Activated T-helper 9 cell treated with anti-CD3 and anti-CD28 coated beads, Interleukin-2, amount 50 U/mL, for 16 hours (primary cell): ENCODE measurements at regions not wholly inside any gene's neighbourhood (a gene's known extent, or its start where the extent isn't known, plus 50 kb on each side); places are given as distances from the start of the nearest gene placed in this dataset.

ENCODE experiments used
- DNase-seq: peaks from one replicate; pipeline ENCODE4 v3.0.0-alpha.2; 2020; ENCODE audit warnings: low read depth

DNA sequence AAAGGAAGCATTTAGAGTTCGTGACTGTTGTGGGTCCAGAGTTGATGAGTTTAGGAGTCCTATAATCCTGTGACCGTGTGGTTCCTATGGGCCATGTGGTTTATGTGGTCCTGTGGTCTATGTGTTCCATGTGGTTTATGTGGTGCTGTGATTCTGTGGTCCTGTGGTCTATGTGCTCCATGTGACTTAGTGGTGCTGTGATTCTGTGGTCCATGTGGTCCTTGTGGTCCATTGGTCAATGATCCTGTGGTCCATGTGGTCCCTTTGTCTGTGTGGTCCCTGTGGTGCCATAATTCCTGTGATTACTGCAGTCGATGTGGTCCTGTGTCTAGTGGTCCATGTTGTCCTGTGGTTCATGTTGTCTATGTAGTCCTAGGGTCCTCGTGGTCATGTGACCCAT is 167.3 kb downstream of the TMEM18 start:
- DNase-seq = no peak

DNA sequence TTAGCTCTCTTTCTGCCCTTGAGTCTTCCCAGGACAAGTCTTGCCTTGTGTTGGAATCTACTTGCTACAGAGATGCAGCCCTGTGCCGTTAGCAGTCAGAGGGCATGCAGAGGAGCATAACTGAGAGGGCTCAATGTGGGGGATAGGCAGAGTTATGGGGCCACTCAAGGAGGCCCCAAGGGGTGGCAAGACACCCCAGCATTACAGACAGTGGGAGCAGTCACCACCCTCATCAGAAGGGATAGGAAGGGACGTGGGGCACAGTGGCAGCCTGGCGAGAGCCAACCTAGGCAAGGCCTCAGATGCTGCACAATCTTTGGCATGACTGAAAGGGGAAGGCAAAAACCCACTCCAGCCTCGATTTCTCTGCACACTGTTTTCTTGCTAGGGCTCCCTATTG is 169.1 kb downstream of the TMEM18 start:
- no peak for DNase-seq

GRCh38 chr2:506866-507265 is 170.3 kb downstream of the TMEM18 start:
- no peak for DNase-seq

- DNase-seq = no peak
Measured at GRCh38 chr2:506451-506850, 170.8 kb downstream of the TMEM18 start.

- no peak for DNase-seq
Measured at GRCh38 chr2:505941-506340, 171.3 kb downstream of the TMEM18 start.

GRCh38 chr2:503288-503999 is 173.8 kb downstream of the TMEM18 start:
- no peak for DNase-seq

DNA sequence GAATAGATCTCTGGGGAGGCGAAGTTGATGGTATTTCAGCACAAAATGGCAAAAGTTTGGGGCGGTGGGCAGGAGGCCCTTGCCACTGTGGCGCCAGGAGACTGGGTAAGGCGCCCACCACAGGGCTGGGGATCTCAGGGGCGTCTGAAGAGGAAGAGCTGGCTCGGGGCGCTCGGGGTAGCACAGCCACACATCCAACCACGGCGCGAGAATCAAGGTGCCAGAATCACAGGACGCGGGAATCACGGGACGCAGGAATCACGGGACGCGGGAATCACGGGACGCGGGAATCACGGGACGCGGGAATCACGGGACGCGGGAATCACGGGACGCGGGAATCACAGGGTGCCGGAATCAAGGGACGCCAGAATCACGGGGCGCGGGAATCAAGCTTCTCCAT is 174.4 kb downstream of the TMEM18 start:
- DNase-seq = no peak

- no peak for DNase-seq
Measured at GRCh38 chr2:501667-502066, 175.5 kb downstream of the TMEM18 start.

DNA sequence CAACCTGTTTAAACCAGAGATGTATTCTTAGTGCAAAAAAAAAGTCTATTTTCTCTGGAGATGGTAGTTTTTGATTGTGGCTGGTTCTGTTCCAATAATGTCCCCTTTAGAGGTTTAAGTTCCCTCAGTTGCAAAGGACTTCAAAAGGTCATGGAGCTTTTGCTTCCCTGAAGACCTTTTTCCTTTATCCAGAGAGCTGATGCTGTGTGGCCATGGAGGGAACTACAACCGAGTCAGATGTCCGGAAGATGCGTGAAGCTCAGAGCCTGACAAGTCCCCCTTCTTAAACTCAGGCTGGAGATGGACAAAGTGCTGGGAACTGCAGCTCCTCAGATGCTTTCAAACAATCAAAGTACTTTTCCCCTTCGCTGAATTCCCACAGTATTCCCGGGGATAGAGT is 176.1 kb downstream of the TMEM18 start:
- no peak for DNase-seq

GRCh38 chr2:499726-500125 is 177.5 kb downstream of the TMEM18 start:
- no peak for DNase-seq

DNA sequence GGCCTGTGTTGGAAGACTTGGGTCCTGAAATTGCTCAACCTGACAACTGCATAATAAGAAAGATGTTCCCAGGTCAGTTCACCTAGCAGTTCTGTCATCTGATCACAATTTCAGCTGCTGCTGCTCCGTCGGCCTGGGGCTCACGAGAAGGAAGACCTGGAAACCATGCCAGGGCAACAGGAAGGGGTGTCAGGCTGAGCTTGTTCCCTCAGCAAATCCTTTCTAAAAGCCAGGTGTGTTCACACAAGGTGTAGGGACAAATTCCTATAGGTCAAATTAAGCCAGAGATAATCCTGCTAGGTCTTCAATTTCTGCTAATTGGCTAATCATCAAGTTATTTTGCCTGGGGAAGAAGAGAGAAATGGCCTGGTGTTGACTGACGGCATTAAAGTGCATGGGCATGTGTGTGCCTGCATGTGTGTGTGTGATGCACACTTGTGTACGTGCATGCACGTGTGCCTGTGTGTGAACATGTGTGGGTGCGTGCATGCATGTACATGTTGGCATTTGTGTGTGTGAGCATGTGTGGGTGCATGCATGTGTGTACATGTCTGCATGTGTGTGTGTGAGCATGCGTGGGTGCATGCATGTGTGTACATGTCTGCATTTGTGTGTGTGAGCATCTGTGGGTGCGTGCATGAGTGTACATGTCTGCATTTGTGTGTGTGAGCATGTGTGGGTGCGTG is 178.6 kb downstream of the TMEM18 start:
- no peak for DNase-seq

DNA sequence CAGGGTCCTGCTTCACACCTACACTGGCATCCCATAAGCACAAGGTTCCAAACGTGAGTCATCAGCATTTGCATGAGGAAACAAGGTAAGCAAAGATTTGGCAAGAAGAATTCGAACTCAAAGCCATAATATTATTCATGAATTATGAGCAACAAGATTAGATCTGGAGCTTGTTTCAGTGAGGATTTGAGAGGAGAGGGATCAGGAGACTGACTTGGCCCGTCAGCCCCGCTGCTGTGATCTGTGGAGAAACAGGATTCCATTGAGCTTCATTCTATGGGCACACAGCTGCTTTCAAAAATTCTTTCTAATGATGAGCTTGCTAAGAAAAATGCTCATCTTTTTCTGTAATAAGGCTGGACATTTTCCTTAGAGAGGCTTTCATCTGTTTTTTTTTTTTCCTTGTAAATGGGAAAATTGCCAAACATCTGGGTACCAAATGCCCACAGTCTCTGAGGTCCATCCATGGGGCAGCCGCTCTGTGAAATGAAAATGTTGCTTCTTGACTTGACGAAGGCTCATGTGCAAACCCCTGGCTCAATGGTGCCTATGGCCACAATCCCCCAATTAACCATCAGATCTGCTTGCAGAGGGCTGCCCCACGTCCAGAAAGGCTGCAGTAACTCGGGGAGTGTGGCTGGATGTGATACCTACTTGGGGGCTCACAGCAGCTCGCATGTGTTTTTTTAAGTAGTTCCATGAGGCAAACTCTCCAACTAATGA is 179.3 kb downstream of the TMEM18 start:
- no peak for DNase-seq

DNA sequence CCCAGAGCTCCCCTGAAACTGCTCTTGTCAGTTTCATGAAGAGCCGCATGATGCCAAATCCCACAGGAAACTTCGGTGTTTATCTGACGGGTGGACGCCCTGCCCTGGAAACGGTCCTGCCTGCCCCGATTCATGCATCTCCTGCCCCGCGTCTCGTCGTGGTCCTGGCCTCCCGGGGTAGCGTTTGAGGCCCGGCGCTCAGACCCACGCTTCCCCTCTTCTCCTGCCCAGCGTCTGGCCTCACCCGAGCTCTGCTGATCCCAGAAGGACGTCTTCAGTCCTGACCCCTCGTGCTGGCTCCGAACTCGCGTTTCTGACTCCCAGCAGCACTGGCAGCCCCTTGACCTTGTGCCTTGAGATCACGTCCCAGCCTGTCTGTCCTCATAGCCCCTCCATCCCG is 180.5 kb downstream of the TMEM18 start:
- DNase-seq = no peak

- no peak for DNase-seq
Measured at GRCh38 chr2:495745-496275, 181.4 kb downstream of the TMEM18 start.

DNA sequence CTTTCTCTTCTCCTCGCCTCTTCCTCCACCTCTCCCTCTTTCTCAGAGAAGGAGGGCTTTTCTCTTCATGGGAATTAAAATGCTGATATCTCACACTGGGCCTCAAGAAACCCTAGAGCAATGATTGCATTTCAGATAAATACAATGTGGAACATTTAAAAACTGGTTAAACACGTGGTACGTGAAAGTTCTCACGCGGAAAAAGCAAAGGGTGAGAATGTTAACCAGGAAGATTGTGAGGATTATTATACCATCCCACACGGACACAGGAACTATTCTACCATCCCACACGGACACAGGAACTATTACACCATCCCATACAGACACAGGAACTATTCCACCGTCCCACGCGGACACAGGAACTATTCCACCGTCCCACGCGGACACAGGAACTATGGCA is 182.4 kb downstream of the TMEM18 start:
- no peak for DNase-seq

GRCh38 chr2:493228-493627 is 184.0 kb downstream of the TMEM18 start:
- no peak for DNase-seq

- DNase-seq = no peak
Measured at GRCh38 chr2:492178-492577, 185.0 kb downstream of the TMEM18 start.

DNA sequence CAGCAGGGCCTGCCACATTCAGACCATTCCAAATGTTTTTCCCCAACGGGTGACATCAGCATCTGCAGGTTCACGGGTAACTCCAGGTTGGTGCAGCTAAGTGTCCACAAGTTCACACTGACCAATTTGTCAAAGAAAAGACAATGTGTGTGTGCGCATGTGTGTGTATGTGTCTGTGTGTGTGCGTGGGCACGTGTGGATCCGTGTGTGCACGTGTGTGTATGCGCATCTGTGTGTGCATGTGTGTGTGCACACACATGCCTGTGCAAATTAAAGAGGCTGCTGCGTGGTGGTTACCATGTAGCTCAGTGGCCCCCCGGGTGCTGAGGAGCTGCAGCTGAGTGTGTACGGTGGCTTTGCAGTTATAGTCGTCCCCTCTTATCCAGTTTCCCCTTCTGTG is 187.4 kb downstream of the TMEM18 start:
- DNase-seq = no peak

DNA sequence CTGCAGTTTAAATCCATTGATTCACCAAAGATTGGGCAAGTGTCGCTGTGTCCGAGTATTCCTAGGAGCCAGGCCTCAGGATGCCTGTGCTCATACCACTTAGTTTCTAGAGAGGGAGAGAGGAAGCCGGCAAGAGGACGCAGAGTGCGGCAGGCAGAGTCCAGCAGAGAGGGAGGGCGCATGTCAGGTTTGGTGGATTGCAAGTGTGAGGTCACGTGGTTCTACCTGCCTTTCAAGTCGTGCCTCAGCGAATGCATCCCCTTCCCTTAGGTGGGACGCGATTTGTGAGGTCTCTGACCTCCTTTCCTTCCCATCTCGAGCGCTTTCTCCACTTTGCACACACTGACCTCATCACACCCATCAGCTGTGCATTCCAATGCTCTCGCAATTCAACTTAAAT is 188.1 kb downstream of the TMEM18 start:
- no peak for DNase-seq

DNA sequence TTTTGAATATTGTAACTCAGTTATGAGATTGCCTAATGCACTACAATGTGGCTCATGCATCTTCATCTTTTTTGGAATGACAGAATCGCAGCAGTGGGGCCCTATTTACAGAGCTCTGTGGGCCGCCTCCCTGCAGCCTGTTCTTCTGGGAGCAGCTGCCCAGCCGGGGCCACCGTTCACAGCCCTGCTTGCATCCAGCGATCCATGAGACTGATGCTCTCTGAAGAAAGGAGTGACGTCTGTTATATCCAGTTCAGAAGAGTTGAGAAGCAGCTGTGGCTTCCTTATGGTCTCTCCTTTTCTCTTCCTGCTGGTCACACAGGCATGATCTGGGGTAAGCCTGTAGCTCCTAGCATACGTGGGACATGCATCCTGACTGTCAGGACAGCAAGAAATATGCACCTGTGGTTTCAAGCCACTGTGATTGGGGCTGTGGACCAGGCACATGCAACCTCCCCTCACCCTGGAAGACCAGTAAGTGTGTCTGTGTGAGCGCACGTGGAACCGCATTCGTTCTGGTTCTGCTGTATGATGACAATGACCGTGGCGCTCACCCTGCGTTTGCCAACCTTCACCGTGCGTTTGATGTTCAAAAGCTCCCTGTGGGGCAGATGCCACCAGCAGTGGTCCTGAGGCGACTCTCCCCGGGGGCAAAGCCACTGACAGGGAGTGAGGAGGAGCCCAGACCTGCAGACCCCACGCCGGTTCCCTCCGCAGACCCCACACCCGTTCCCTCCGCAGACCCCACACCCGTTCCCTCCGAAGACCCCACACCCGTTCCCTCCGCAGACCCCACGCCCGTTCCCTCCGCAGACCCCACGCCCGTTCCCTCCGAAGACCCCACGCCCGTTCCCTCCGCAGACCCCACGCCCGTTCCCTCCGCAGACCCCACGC is 189.8 kb downstream of the TMEM18 start:
- no peak for DNase-seq

DNA sequence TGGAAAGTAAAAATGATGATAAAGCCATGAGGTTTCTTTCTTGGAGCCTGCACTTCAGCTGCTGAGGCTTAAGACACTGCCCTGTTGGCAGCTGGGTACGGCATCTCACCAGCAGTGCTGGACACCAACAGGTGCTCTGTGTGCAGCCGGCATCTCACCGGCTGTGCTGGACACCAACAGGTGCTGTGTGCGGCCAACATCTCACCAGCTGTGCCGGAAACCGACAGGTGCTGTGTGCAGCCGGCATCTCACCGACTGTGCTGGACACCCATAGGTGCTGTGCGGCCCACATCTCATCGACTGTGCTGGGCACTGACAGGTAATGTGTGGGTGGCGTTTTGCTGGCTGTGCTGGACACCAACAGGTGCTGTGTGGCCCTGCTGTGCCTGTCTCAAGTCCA is 190.8 kb downstream of the TMEM18 start:
- DNase-seq = no peak

- DNase-seq = no peak
Measured at GRCh38 chr2:481388-481787, 193.5 kb upstream of the ALKAL2 start.
